CD4-positive, alpha-beta T cell (primary cell): ENCODE measurements at regions not wholly inside any gene's neighbourhood (a gene's known extent, or its start where the extent isn't known, plus 50 kb on each side); places are given as distances from the start of the nearest gene placed in this dataset.

Experiments
- ATAC-seq: fragments of 200-7000 bp; cut with Tn5 transposase; one replicate; pipeline ENCODE4 v1.10.0; 2022; ENCODE audit warnings: mild to moderate bottlenecking; ENCODE audit not compliant: poor library complexity
- CTCF ChIA-PET: fragments of 350-600 bp; sonication (Branson Sonifier 250); formaldehyde crosslinking; loops from one replicate; lab custom pipeline; 2021; ENCODE audit warnings: antibody characterized with exemption, inconsistent platforms; lab: Charles Lee
- POLR2A ChIA-PET: fragments of 350-600 bp; sonication (Branson Sonifier 250); formaldehyde crosslinking; loops from one replicate; lab custom pipeline; 2021; ENCODE audit warnings: antibody characterized with exemption, inconsistent platforms; lab: Charles Lee
- DNase-seq, 14 experiments: peaks; one replicate each; pipeline ENCODE4 v3.0.0-alpha.2; 2013 to 2020; ENCODE audit warnings: mixed read lengths in 2 of 14
- H3K27ac ChIP-seq, 2 donors: one replicate each; pipeline versions ENCODE4 v1.5.1 to v1.7.0; 2013; ENCODE audit warnings: low read length in 2 of 2, low read depth in 1 of 2, mild to moderate bottlenecking in 1 of 2
- H3K27me3 ChIP-seq, 2 experiments: 1 replicate in 1 of 2; 2 replicates in 1 of 2; pipeline versions ENCODE4 v1.6.1 to v1.7.0; 2013; ENCODE audit warnings: low read length in 2 of 2, control low read depth in 1 of 2, mild to moderate bottlenecking in 1 of 2, moderate library complexity in 1 of 2; ENCODE audit not compliant: insufficient read depth in 2 of 2, control insufficient read depth in 1 of 2
- H3K36me3 ChIP-seq: one replicate; pipeline ENCODE4 v1.6.1; 2013; ENCODE audit warnings: low read length, control low read depth; ENCODE audit not compliant: insufficient read depth
- H3K4me1 ChIP-seq: one replicate; pipeline ENCODE4 v1.6.1; 2013; ENCODE audit warnings: low read length, control low read depth; ENCODE audit not compliant: insufficient read depth
- H3K4me3 ChIP-seq: one replicate; pipeline ENCODE4 v1.5.1; 2013; ENCODE audit warnings: mild to moderate bottlenecking, low read length, moderate library complexity
- H3K9me3 ChIP-seq, 2 experiments: 1 replicate in 1 of 2; 2 replicates in 1 of 2; pipeline versions ENCODE4 v1.6.1 to v1.7.0; 2013; ENCODE audit warnings: low read length in 2 of 2, mild to moderate bottlenecking in 2 of 2, control low read depth in 1 of 2, moderate library complexity in 1 of 2; ENCODE audit not compliant: control insufficient read depth in 1 of 2, insufficient read depth in 1 of 2
- H3K27ac Mint-ChIP-seq: one replicate; pipeline ENCODE4 v1.8.0; 2020; ENCODE audit warnings: mixed read lengths
- H3K27me3 Mint-ChIP-seq: one replicate; pipeline ENCODE4 v1.8.0; 2021; ENCODE audit warnings: mixed read lengths
- H3K36me3 Mint-ChIP-seq: one replicate; pipeline ENCODE4 v1.8.0; 2021; ENCODE audit warnings: low read depth, mixed read lengths
- H3K4me1 Mint-ChIP-seq: one replicate; pipeline ENCODE4 v1.8.0; 2021; ENCODE audit warnings: low read depth, mixed read lengths
- H3K4me3 Mint-ChIP-seq: one replicate; pipeline ENCODE4 v1.8.0; 2020; ENCODE audit warnings: mild to moderate bottlenecking, mixed read lengths
- H3K9me3 Mint-ChIP-seq: one replicate; pipeline ENCODE4 v1.8.0; 2020; ENCODE audit warnings: mixed read lengths
- CTCF ChIP-seq: fragments of 200-600 bp; IDR thresholded peaks from one replicate; pipeline ENCODE4 v1.8.0; 2022; ENCODE audit warnings: antibody characterized with exemption, mild to moderate bottlenecking
- intact Hi-C, 2 experiments: fragments of 100-400 bp; cut with DNase I in 1 of 2; cut with micrococcal nuclease in 1 of 2; formaldehyde crosslinking; loops; one replicate each; pipeline versions ENCODE4 v1.15.1 to v1.9.0; 2023 to 2025; cut with DNase I, micrococcal nuclease

DNA sequence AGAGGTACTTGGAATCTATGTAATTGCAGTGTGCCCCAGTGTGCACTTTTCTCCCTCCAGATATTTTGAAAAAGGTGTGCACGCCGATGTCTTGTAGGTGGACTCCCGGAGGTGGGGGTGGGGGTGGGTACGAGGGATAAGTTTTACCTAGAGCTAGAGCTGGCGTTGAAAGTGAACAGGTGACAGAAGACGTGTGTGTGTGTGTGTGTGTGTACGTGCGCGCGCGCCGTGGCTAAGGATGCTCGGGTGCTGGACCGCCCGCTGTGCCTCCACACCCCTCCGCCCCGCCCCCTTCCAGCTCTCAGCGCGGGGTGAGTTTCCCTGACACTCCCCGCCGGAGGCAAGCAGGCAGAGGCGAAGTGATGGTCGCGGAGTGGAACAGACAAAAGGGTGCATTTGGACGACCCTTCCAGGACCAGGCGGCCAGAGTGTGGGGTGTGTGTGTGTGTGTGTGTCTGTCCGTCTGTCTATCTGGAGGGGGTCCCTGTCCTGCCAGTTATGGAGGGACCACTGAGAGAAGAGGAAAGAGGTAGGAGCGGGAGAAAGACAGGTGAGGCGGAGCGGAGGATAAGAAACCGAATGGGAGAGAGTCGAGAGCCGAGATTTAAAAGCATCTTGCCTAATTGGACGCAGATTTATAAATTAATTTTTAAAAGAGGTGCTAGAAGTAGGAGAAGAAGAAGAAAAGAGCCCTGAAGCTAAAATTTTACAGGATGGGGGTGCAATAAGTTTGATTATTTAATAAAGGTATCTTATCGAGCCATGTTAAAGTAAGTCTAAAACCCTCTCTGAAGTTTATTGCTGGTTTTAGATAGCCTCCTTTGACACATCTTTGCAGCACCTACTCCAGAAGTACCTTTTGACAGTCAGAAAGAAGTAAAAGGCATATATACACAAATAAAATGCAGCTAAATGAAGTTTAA is 335.8 kb upstream of the THRB start:
- Mint-ChIP-seq H3K9me3 (peaks cover 4% of the 10 kb centered on the region), H3K4me3 (no peak overlapping the region), H3K27ac (no peak overlapping the region), H3K36me3 (no peaks in the 10 kb centered on the region), H3K27me3 (peaks cover 46% of the 10 kb centered on the region), H3K4me1 (no peaks in the 10 kb centered on the region)
- CTCF ChIA-PET = no interaction called here
- Histone ChIP-seq H3K4me3 (no peak overlapping the region), H3K27ac (no peak overlapping the region), H3K9me3 (peaks cover 0 to 19% of the 10 kb centered on the region in 2 experiments), H3K4me1 (no peaks in the 10 kb centered on the region), H3K36me3 (no peaks in the 10 kb centered on the region), H3K27me3 (peaks cover 18 to 19% of the 10 kb centered on the region in 2 experiments)
- DNase-seq = no peak
- ATAC-seq = no peak
- TF ChIP-seq CTCF = no peak
- POLR2A ChIA-PET = no interaction called here
- intact Hi-C loops = no loop called here

DNA sequence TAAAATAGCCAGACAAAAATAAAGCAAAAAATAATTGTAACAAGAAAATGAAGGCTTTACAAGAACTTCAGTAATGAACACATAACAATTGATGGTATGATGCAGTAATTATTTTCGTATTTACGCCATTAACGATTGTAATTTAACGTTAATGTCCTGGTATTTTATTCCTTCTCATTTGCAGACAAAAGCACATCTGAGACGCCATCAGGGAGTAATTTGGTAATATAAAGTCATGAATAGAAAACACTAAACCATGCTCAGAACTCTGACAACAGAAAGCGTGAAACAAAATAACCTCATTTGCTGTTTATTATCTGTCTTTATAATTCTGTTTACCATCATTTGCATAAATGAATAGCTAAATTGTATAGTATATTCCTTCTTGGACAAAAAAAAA is 336.6 kb upstream of the THRB start:
- H3K27ac Mint-ChIP-seq = no peak overlapping the region
- ATAC-seq = no peak
- no peaks in the 10 kb centered on the region for H3K4me1 Mint-ChIP-seq
- ChIA-PET POLR2A (no interaction called here), CTCF (no interaction called here)
- Histone ChIP-seq H3K27ac (no peak overlapping the region), H3K27me3 (peaks cover 18 to 19% of the 10 kb centered on the region in 2 experiments), H3K9me3 (peaks cover 0 to 19% of the 10 kb centered on the region in 2 experiments), H3K36me3 (no peaks in the 10 kb centered on the region), H3K4me3 (no peak overlapping the region), H3K4me1 (no peaks in the 10 kb centered on the region)
- peaks cover 4% of the 10 kb centered on the region for H3K9me3 Mint-ChIP-seq
- DNase-seq = no peak
- no peak for TF ChIP-seq CTCF
- H3K36me3 Mint-ChIP-seq = no peaks in the 10 kb centered on the region
- H3K27me3 Mint-ChIP-seq = peaks cover 46% of the 10 kb centered on the region
- intact Hi-C loops = no loop called here
- no peak overlapping the region for H3K4me3 Mint-ChIP-seq

- H3K4me3 Mint-ChIP-seq = no peak overlapping the region
These were observed 338.2 kb upstream of the THRB start for GRCh38 chr3:24832891-24833290.

More at GRCh38 chr3:24832891-24833290, 338.2 kb upstream of the THRB start:
- no peak overlapping the region for H3K27ac ChIP-seq
- Mint-ChIP-seq H3K9me3 (peaks cover 4% of the 10 kb centered on the region), H3K27ac (no peak overlapping the region), H3K36me3 (no peaks in the 10 kb centered on the region), H3K27me3 (peaks cover 30% of the 10 kb centered on the region), H3K4me1 (no peaks in the 10 kb centered on the region)
- ATAC-seq = no peak
- intact Hi-C loops = no loop called here
- ChIA-PET POLR2A (no interaction called here), CTCF (no interaction called here)
- no peak overlapping the region for H3K4me3 ChIP-seq
- H3K9me3 ChIP-seq = peaks cover 0 to 19% of the 10 kb centered on the region in 2 experiments
- DNase-seq = no peak
- no peaks in the 10 kb centered on the region for H3K4me1 ChIP-seq
- H3K36me3 ChIP-seq = no peaks in the 10 kb centered on the region
- TF ChIP-seq CTCF = no peak
- peaks cover 18% of the 10 kb centered on the region in 2 experiments for H3K27me3 ChIP-seq
